Neural crest cell (in vitro differentiated cells): ENCODE measurements at regions not wholly inside any gene's neighbourhood (a gene's known extent, or its start where the extent isn't known, plus 50 kb on each side); places are given as distances from the start of the nearest gene placed in this dataset.
"Not testable (repeated sequence)": the region's sequence is repeated elsewhere in the genome, so short reads cannot be mapped to it uniquely, and the experiment has no call there.

Source experiments
- DNase-seq: peaks from one replicate; pipeline ENCODE4 v3.0.0; 2021; ENCODE audit warnings: low read depth, mixed read lengths, low spot score
- H3K27ac Mint-ChIP-seq: one replicate; pipeline ENCODE4 v1.8.0; 2021; ENCODE audit warnings: mild to moderate bottlenecking, mixed read lengths; ENCODE audit not compliant: unreplicated experiment
- H3K27me3 Mint-ChIP-seq: 2 replicates; pipeline ENCODE4 v1.8.0; 2021; ENCODE audit warnings: low read depth, mild to moderate bottlenecking, mixed read lengths
- H3K36me3 Mint-ChIP-seq: 2 replicates; pipeline ENCODE4 v1.8.0; 2021; ENCODE audit warnings: low read depth, mild to moderate bottlenecking, mixed read lengths
- H3K4me1 Mint-ChIP-seq: 2 replicates; pipeline ENCODE4 v1.8.0; 2021; ENCODE audit warnings: mixed read lengths
- H3K4me3 Mint-ChIP-seq: one replicate; pipeline ENCODE4 v1.8.0; 2021; ENCODE audit warnings: mild to moderate bottlenecking, mixed read lengths
- H3K9me3 Mint-ChIP-seq: 2 replicates; pipeline ENCODE4 v1.8.0; 2021; ENCODE audit warnings: mixed read lengths
- TF ChIP-seq, protein P1 (sequence below): fragments of 200-600 bp; sonication (generic); conservative IDR thresholded peaks from 2 replicates; pipeline ENCODE4 v1.5.0; 2021; ENCODE audit warnings: antibody characterized with exemption, mild to moderate bottlenecking

DNA sequence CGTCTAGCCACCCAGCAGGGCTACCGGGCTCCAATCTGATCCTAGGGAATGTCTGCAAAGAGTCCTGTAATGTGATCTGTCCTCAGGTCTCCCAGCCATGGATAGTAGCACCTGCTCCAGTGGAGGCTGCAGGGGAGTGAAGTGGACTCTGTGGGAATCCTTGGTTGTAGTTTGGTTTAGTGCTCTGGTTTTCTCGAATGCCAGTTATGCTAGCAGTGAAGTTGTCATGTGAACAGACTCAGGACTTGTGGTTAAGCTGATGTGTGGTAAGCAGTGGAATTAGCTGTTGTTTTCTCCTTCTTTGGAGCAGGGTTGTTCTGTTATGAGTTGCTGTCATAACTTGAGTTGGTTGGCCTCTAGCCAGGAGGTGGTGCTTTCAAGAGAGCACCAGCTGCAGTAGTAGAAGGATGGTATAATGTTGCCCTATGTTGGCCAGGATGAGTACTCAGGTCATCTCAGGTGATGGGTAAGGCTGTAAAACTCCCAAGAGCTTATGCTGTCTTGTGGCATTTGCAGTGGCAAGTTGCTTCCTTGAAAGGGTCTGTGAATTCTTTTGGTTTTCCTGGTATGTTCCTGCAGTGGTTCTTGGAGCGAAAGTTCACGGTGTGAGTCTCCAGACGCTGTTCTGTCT is 390.2 kb downstream of the UTRN start:
- peaks cover 41% of the 10 kb centered on the region for H3K36me3 Mint-ChIP-seq
- H3K4me1 Mint-ChIP-seq: no peaks in the 10 kb centered on the region
- no peak overlapping the region for H3K4me3 Mint-ChIP-seq
- no peaks in the 10 kb centered on the region for H3K27me3 Mint-ChIP-seq
- TF ChIP-seq, protein P1, sequence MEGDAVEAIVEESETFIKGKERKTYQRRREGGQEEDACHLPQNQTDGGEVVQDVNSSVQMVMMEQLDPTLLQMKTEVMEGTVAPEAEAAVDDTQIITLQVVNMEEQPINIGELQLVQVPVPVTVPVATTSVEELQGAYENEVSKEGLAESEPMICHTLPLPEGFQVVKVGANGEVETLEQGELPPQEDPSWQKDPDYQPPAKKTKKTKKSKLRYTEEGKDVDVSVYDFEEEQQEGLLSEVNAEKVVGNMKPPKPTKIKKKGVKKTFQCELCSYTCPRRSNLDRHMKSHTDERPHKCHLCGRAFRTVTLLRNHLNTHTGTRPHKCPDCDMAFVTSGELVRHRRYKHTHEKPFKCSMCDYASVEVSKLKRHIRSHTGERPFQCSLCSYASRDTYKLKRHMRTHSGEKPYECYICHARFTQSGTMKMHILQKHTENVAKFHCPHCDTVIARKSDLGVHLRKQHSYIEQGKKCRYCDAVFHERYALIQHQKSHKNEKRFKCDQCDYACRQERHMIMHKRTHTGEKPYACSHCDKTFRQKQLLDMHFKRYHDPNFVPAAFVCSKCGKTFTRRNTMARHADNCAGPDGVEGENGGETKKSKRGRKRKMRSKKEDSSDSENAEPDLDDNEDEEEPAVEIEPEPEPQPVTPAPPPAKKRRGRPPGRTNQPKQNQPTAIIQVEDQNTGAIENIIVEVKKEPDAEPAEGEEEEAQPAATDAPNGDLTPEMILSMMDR: no peak
- peaks cover 25% of the 10 kb centered on the region for H3K9me3 Mint-ChIP-seq
- no peak for DNase-seq
- H3K27ac Mint-ChIP-seq: no peak overlapping the region

DNA sequence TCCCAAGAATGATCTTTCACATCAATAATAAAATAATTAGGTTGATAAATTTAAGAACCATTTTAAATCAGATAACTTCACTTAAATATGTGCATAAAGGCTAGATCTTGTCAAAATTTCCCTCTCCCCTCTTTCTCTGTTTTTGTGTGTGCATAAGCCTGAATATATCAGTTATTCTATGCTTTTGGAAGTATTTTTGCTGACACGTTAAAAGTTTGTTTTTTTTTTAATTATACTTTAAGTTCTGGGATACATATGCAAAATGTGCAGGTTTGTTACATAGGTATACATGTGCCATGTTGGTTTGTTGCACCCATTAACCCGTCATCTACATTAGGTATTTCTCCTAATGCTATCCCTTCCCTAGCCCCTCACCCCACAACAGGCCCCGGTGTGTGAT is 391.2 kb downstream of the UTRN start:
- Mint-ChIP-seq H3K9me3 (peaks cover 23% of the 10 kb centered on the region), H3K36me3 (peaks cover 41% of the 10 kb centered on the region)
- H3K4me1 Mint-ChIP-seq, H3K27me3 Mint-ChIP-seq, H3K27ac Mint-ChIP-seq, H3K4me3 Mint-ChIP-seq, DNase-seq: not testable (repeated sequence)

DNA sequence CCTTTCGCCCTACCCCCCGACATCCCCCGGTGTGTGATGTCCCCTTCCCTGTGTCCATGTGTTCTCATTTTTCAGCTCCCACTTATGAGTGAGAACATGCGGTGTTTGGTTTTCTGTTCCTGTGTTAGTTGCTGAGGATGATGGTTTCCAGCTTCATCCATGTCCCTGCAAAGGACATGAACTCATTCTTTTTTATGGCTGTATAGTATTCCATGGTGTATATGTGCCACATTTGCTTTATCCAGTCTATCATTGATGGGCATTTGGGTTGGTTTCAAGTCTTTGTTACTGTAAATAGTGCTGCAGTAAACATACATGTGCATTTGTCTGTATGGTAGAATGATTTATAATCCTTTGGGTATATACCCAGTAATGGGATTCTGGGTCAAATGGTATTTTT is 392.1 kb downstream of the UTRN start:
- H3K27ac Mint-ChIP-seq, H3K4me3 Mint-ChIP-seq, DNase-seq, H3K27me3 Mint-ChIP-seq, H3K4me1 Mint-ChIP-seq: not testable (repeated sequence)
- peaks cover 37% of the 10 kb centered on the region for H3K36me3 Mint-ChIP-seq
- H3K9me3 Mint-ChIP-seq: peaks cover 18% of the 10 kb centered on the region

DNA sequence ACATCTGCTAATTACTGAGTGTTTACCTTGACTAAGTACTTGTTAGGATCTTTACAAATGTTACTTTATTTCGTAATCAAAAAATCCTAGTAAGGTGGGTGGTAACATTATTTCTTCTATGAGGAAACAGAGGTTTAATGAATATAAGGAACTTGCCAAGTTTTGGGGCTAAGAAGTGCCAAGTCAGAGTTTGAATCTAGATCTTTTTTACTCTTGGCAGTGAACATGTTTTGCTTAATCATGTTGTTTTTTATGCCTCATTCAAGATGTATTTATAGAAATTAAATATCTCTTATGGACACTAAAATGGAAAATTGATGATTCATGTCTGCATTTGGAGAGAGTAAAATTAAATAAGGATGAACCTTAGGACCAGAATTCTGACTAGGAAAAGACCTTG is 393.7 kb downstream of the UTRN start:
- TF ChIP-seq, protein P1: no peak
- no peaks in the 10 kb centered on the region for H3K27me3 Mint-ChIP-seq
- H3K9me3 Mint-ChIP-seq: peaks cover 7% of the 10 kb centered on the region

DNA sequence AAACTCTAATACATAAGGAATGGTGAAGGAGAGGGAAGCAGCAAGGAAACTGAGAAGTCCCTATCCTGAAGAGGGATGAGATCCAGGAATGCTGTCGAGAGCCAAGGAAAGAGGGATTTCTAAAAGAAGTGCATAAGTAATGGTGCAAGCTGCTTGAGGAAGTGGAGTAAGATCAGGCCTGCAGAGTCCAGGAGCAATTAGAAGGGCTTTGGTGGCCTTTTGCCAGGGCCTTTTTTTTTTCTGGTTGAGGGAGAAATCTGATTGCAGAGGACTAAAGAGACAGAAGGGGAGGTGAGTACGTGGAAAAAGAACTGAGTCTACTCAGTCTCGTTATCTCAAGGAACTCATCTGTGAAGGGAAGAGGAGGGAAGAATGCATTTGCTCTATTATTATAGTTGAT is 396.2 kb downstream of the UTRN start:
- no peak overlapping the region for H3K27ac Mint-ChIP-seq

More for the DNA sequence above, 393.7 kb downstream of the UTRN start:
- no peak for DNase-seq
- H3K36me3 Mint-ChIP-seq: peaks cover 30% of the 10 kb centered on the region
- no peaks in the 10 kb centered on the region for H3K4me1 Mint-ChIP-seq
- no peak overlapping the region for H3K4me3 Mint-ChIP-seq
- no peak overlapping the region for H3K27ac Mint-ChIP-seq

DNA sequence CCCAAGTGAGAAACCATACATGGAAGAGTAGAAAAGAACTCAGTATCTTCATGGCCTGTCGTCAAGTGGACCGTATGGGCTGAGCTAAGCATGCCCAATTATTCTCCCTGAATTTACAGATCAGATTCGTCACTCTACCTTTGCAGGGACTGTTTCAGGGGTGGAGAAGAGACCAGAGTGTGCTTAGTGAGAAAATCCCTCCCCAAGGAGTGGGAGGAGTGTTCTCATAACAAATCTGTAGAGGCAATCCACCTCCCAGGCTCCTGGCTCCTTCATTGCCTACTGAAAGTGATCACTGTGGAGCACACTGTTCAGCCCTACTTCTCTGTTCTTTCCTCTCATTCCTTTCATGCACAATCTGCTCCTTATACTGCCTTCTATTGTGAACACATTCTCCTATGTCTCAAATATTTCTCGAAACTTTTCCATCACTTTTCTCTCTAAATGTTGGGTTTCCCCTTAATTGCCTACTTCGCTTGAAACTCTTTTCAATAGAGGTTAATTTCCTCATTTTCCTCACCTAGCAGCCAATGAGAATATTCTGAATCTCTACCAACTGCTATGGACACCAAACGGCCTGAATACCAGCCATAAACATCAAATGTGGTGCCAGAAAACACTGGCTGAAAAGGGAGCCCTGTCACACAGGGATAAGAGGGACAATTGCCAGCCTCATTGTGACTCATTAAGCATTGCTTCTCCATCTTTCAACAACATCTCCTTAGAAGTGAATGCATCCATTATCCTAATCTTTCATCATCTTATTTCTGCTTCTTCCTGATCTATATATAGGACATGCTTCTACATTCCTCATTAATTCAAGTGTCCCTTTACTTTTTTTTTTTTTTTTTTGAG is 398.3 kb downstream of the UTRN start:
- no peak overlapping the region for H3K4me3 Mint-ChIP-seq
- peaks cover 48% of the 10 kb centered on the region for H3K36me3 Mint-ChIP-seq
- TF ChIP-seq, protein P1: no peak
- no peaks in the 10 kb centered on the region for H3K27me3 Mint-ChIP-seq
- peaks cover 4% of the 10 kb centered on the region for H3K4me1 Mint-ChIP-seq
- H3K9me3 Mint-ChIP-seq: peaks cover 27% of the 10 kb centered on the region
- DNase-seq: no peak
- H3K27ac Mint-ChIP-seq: no peak overlapping the region

More for the DNA sequence above, 396.2 kb downstream of the UTRN start:
- no peak for DNase-seq
- Mint-ChIP-seq H3K27me3 (no peaks in the 10 kb centered on the region), H3K36me3 (peaks cover 34% of the 10 kb centered on the region), H3K9me3 (peaks cover 14% of the 10 kb centered on the region), H3K4me3 (no peak overlapping the region), H3K4me1 (peaks cover 4% of the 10 kb centered on the region)
- TF ChIP-seq, protein P1: no peak
